T1000 (cell line): ENCODE measurements at regions not wholly inside any gene's neighbourhood (a gene's known extent, or its start where the extent isn't known, plus 50 kb on each side); places are given as distances from the start of the nearest gene placed in this dataset.

Experiments
- DNase-seq: peaks from one replicate; lab custom pipeline; 2025; ENCODE audit warnings: mixed read lengths; lab: John Stamatoyannopoulos, UW

DNA sequence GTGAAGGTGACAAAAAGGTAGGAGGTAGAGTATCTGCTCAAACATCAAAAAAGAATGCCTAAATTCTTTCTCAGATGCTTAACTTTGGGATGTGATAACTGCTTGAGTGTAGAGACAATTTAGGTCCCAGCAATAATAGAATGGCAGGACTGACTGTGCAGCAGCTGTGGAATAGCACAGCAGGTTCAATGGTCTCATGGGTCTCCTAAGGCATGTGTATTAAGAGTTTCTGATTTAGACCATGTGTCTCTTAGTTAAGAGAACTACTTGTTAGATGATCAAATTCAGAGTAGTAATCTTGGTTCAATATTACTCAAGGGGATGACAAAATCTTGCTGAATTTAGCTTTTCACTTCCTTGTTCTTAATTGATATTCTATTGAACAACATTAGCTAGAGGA is 72.0 kb downstream of the ALX1 start:
- DNase-seq = no peak

DNA sequence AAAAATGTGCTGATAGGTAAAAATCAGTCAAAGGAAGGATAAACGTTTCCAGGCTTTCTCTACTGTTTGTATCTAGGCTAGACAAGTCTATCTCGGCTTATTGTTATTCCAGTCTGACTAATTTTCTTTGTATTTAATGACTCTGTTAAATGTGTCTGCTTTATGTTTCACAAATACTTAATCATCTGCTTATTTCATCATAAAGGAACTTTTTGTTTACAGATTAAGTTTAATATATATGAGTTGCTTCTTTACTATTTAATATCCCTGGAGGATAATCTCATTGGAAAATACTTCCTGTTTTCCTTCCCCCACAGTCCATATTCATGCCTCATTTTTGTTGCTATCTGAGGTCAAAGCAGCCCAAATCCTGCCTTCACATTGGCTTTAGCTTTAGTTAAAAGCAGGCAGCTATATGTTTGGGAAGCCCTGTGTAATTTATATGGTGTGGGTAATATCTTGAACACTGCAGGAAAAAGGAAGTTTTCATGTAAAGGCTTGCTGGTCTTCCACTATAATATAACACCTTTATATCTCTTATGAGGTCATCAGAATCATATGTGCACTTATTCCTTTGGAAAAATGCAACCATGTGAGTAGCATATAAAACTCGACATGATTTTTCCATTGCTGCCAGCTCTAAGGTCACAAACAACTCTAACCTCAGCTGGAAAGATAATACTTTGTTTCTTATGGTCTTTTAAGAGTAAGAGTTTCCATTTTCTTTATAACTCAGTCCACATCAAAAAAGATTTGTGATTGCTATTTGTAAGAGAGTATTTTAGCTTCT is 76.8 kb downstream of the ALX1 start:
- DNase-seq = no peak

DNA sequence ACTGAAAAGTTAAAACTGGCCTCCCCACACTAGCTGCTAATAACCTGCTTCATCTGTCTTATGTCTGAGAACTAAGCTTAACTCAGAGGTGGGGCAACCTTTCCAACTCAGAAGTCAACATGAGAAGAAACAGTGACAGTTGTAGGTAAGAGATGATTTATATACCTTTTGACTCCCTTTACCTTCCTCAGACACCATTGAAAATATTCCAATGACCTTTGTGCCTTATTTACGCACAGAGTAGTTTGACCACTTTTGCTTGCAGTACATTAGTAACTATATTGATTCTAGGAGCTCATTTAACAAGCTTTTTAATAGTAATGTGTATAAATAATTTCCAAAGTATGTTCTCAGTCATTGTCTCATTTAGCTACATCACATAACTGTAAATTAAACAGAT is 77.6 kb downstream of the ALX1 start:
- DNase-seq = no peak

DNA sequence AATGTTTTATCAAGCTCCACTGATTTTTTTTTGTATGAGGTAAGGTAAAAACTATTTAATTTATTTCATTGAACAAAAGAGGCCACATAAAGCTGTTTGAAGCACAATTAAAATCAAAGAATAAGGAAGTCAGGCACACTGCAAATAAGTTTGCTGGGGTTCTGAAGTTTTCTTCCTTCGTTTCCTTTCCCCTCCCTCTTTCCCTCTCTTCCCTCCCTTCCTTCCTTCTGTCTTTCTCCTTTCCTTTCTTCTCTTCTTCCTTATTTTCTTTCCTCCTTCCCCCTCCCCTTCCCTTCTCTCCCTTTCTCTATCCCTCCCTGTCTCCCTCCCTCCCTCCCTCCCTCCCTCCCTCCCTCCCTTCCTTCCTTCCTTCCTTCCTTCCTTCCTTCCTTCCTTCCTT is 78.7 kb downstream of the ALX1 start:
- DNase-seq = no peak

DNA sequence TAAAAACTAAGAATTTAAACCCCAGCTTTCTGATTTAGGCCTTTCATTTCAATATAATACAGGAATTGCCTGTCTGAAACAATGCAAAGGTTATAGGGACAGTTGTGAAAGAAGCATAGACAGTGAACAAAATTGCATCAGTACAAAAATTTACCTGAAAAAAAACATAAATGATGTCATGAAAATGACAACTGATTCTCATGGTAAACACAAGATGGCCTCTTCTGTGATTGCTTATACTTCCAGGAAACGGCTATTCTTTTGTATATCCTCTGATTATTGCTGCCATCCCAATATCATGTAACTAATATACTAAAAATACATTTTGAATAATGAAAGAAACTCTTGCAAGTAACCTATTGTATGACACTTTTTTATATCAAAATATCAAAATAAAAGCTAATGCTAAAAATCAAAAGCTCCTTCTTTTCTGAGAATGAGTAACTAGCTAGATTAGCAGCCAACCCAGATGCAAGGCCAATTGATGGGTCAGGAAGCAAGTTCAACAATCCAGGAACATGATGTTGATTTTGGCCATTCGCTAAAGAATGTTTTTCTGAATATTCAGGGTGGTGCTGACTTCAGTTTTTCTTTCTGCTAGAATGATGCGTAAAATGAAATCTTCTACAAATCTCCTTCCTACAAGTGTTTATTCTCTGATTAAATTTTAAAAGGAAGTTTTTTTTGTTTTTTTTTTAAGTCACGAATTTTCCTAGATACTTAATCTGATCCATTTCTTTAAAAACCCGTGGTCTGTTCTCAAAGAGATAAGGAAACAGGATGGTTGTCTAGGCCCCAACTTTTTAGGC is 83.6 kb downstream of the ALX1 start:
- DNase-seq = no peak

DNA sequence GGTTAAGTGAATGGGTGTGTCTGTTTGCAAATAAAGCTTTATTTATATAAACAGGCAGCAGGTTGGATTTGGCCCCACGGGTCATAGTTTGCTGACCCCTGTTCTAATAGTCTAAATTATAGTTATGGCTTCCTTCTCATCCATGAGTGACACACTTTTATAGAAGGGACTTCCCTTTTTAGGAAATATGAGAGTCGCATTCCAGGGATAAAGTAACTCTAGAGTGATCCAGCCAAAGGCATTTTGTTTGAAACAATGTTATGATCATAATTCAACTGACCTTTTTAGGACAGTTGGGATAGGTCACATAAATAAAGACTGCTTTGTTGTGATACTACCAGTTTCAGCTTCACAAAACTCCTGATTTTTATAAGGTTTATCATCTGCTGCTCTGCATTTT is 87.9 kb downstream of the ALX1 start:
- DNase-seq = no peak

DNA sequence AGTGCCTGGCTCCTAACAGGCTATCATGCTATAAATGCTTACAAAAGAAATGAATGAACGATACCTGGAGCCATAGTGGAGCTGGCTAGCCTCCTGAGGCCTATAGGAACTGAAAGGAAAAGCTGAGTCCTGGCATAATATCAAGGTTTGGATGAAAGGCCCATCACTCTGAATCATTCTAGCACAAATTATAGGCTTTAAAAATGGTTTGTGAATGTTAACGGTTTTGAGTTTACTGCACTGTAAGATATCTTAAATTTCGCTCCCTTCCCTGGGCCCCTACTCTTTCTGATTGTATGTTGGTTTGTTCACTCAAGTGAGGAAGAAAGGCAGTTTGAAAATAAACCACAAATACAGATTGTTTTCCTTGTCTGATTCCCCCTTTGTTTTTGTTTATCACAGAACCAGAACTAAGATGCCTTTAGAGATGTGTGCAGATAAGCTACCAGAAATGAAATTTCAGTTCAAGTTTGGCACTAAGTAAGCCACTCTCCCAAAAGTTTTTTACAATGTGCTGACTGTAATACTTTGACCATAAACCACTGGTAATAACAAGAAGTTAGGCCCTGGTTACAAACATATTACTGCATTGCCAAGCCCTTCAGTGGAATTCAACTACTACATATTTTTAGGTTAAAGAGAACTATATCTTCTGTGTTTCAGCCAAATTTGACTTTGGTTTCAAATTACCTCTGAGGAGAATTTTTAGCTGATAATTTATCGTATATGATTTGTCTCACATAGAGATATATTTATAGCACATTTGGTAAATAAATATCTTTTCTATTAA is 89.5 kb downstream of the ALX1 start:
- DNase-seq = no peak

DNA sequence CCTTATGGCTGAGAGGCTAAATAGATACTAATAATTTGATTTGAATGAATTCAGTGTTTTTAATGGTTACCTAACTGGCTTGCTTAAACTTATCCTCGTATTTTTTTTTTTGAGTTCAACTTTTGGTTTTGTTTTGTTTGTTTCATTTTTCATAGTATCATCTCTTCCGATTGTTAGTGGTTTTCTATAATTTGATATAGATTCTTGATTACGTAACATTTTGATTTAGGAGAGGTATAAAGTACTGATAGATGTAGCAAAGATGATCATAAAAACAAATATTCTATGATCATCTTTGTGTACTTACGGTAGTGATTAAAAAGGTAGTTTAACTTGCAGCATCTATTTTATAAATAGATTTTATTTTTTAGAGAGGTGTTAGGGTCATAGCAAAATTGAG is 93.0 kb downstream of the ALX1 start:
- no peak for DNase-seq

DNA sequence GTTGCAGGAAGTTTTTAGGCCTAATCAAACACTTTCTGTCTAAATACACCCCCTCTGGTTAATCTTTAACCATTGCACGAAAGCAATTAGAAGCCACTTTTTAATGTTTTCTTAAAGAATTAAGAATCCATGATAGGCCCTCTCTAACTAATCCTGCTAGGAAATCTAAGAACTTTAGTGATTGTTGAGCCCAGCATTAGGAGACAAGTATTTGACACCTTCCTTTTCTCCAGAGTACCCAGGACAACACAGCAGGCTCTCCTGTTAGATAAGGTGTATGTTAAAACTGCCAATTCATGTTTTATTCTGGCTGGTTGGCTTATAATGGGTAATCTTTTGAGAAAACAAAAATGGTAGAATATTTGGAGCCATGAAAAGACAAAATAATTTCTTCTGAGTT is 95.0 kb downstream of the ALX1 start:
- no peak for DNase-seq

DNA sequence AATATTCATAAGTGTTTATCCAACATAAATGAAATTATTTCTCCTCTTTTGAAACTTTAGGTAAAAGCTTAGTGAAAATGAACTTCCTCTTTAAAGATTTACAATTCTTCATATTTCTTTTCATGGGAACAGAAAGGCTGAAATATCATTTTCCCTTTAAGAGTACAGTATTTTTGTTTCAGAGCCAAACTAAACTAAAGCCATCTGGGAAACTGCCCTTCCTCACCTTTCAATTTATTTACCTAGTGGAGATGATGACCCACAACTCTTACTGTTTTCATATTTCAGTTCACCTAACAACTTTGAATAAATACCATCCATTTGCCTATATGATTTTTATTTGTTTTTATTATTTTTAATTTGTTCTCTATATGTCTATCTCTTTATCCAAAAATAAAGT is 105.4 kb downstream of the ALX1 start:
- no peak for DNase-seq

DNA sequence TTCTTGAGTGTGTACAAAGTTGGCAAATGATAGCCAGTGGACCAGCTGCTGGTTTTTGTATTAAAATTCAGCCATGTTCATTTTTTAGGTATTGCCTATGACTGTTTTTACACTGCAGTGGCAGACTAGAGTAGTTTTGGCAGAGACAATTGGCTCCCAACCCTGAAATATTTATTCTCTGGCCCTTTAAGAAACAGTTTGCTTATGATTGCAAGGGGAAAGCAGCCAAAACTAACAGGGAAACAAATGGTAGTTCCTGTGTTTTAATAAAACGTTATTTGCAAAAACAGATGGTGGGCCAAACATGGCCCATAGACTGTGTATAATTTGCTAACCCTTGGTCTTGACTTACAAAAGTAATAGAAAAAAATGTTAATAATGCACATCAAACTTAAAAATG is 110.2 kb downstream of the ALX1 start:
- no peak for DNase-seq

DNA sequence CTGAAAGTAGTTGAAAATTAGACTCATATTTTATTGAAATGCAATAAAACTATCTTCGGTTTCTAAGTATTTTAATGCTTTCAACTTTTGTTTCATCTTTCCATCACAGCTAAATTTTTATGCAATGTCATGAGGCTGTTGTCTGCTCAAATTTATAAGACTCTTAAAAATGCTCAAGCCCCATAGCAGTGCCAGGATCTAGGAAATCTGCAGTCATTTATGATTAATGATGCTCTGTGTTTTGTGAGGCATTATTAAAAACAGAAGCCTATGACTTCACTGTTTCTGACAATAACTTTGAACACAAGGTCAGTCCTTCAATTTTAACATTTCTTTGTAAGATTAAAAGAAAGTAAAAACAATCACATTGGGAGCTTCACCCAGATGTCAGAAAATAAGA is 112.5 kb downstream of the ALX1 start:
- no peak for DNase-seq

DNA sequence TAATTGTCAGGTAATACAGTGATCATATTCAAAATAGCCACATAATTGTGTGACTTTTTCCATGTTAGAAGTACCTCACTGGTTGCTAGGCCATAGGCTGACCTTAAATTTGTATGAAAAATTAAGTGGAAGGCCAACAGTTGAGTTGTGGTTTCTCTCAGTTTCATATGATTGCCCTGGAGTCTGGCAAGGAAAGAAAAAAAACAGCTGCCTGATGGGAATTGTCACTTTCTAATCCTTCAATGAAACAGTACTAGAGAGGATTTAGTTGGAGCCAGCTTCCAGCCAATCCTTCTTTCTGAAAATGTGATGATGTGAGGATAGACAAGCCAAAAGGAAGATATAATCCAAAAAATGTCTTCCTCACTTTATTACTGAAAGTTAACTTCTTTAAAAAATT is 113.6 kb downstream of the ALX1 start:
- DNase-seq = no peak

DNA sequence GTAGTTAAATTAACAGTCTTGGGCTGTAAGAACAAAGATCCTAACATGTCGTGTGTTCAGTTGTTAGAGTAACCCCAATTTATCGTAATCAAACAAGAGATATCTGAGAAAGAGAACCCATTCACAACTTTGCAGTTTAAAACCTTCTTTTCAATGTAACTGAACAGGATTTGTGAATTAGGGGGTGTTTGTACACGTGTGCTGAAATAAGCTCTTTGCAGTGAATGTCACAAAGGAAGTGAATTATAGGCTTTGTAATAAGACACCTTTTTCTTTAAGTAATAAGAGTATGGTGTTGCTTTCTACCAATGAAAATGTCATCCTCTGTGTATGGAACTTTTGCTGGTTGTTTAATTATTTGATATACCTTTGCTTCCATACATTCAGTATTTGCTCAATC is 114.0 kb downstream of the ALX1 start:
- DNase-seq = no peak

DNA sequence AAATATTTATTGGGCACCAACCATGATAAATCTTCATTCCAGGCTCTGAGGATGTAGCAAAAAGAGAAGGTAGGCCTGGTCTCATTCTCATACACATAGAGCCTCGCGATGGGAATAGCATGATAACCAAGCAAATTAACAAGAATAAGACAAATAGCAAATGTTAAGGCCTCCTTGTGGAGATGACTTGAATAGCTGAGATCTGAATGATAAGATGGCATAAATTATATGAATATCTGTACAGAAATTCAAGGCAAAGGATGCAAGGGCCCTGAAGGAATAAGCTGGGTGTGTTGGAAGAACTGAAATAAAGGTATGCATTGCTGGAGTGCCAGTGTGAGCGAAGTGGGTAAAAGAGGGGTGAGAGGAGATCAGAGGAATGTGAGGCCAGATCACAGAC is 114.8 kb downstream of the ALX1 start:
- no peak for DNase-seq

DNA sequence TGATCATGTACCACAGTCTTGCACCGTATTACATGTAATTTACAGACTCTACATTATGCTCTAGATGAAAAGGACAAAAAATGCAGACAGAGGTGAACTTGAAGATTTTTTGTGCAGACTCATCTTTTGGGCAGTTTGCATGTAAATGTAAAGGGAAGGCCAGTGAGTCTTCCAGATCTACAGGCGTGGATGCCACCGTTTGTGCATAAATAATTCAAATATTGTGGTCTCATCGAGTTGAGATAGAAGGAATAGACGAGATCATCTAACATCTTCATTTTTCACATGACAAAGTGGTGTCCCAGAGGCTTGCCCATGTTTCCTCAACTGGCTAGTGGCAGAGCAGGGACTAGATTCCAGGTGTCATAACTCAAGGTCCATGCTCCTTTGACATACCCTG is 125.2 kb downstream of the ALX1 start:
- no peak for DNase-seq

DNA sequence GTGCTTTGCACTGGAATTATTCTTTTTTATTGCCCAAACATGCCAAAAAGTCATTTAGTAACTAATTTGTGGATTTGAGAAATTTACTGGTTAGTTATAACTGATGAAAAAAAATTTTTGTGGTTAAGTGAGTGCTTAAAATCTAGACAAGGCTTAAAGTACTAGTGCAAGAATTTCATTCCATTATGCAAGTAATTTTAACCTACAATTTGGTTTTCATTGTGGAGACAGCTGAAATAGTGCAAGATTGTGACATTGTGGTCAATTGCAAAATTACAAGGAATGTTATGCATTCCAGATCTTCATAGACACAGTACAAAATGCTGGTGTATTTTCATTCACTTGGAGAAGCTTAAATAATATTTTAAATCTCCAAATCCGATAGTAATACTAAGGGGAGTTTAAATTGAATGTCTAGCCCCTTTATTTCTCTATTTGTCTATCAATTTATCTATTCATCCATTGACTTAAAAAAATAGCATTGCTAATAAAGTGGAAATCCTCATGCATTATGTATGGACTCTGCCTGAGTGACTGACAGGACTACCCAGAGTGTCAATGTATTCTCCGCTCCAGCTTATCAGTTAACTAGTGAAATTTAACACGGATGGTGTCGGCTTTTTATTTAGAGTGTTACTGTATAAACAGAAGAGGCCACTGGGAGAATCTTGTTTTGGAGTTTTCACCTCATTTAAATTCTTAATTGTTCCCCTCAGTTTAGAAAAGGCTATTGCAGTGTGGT is 125.9 kb downstream of the ALX1 start:
- no peak for DNase-seq

DNA sequence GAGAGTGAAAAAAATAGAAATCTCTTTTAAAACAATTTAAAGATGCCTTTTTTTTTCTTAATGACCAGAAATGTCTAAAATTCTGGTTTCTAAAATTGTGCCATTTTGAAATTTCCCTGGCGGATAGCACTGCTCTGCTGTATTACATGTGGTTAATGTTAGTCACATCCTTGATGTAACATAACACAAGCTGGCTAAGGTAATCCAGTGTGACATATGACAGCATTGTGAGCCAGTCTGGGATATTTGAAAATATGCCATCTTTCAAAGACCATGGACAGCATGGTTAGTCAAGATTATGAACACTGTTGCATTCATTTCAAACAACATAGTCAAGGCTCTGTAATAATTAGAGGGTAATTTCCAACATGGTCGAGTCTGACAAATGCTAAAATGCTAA is 133.2 kb downstream of the ALX1 start:
- no peak for DNase-seq

DNA sequence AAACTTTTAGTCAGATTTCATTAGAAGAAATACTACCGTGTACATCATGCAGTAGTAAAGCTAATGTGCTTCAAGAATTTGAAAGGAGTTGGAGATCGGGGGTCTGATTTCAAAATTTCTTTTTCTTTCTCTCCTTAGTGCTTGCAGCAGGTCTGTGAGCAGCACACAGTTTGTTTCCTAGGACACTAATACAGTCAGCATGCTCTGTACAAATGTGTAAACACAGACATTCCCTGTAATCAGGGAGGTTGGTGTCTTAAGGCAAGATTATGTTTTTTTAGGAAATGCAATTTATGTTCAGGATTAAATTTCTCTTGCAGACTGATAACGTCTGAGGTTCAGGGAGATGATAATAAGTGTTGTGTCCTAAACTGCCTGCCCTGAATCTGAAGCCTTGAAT is 142.7 kb downstream of the ALX1 start:
- DNase-seq = no peak

DNA sequence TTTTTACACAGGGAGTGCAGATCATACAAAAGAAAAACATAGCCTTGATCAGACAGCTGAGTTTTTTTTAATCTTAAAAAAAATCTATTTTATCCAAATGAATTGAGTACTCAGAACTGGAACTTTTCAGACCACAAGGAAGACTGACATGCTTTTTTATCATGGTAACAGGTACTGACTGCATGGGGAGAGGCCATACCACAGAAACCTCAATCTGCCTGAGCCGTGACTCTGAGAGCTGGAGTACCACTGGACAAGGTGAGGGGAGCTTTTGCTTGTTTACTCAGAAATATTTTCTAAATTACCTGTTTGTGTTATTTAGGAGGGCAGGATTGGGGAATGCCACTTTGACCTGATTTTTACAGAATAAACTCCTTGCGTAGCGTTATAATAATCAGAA is 143.9 kb downstream of the ALX1 start:
- DNase-seq = no peak

DNA sequence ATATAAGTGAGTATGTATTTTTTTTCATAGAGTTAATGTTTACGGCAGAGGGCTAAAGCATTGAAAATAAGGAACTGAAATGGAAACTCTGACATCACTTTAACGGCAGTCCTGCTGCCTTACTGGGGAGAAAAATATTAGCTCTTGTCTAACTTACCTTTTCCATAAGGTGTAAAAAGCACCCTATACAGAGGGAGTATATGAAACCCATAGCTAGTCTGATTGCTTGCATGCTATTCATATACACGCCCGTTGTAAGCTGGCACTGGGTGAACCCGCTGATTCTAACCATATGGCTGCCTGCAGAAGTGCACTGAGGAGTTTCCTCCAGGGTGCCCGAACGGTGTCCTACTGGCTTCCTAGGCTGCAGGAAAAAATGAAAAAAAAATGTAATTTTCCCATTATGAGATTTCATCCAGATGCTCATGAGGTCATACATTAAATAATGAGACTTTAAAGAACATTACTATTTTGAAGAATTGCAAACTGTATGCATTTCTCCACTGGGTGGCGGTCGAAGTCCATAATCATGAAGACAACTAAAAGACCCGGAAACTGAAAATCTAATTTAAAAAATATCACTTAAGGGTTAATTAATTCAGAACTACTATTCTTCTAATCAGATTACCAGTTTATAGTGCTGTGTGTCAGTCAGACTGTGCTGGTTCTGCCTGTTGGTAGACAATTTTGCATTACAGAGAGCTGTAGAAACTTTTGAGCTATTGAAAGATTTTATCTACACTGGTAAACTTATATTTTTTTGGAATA is 144.7 kb downstream of the ALX1 start:
- DNase-seq = no peak

DNA sequence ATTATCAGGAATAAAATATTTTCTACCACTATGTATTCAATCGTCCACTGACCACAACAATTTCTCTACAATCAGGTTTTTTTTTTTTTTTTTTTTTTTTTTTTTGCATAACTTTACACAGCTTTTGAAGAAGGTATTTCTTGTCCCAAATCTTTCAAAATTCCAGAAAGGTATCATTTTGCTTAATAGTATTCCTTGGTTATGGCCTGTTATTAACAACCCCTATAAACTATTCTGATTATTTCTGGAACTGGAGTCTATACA is 145.3 kb downstream of the ALX1 start:
- no peak for DNase-seq
